Suppressor macrophage treated with lipopolysaccharide for 1 hour (primary cell): ENCODE measurements at regions not wholly inside any gene's neighbourhood (a gene's known extent, or its start where the extent isn't known, plus 50 kb on each side); places are given as distances from the start of the nearest gene placed in this dataset.

ENCODE experiments used
- DNase-seq, 3 donors: peaks; one replicate each; pipeline ENCODE4 v3.0.0-alpha.2; 2020 to 2022

- DNase-seq = peak in 1 of 3 donors; percentile 12
Measured at GRCh38 chr4:152234571-152234970, 301.3 kb downstream of the FBXW7 start.

- no peak for DNase-seq
Measured at GRCh38 chr4:152232271-152232670, 303.6 kb downstream of the FBXW7 start.

- DNase-seq = peak in 1 of 3 donors; percentile 7
Measured at GRCh38 chr4:152229782-152230289, 306.1 kb downstream of the FBXW7 start.

DNA sequence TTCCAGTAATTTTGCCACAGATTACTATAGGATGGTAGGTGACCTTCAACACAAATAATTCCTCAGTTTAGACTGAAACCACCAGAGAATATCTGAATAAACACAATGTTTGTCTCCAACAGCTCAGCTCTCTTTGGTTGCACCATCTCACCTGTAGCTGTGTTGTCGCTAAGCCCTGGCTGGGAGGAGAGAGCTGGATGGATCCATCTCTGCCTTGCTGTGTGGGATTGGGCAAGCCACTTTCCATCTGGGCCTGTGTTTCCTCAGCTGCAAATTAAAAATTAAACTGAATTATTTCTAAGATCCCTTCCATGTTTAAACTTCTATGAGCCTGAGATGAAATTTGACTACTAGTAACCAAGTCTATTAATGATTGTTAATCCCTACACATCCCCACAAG, 310.2 kb downstream of the FBXW7 start:
- DNase-seq = no peak

- DNase-seq = no peak
Measured at GRCh38 chr4:152224721-152225420, 311.0 kb downstream of the FBXW7 start.

- no peak for DNase-seq
Measured at GRCh38 chr4:152224223-152224622, 311.7 kb downstream of the FBXW7 start.

GRCh38 chr4:152223600-152223999, 312.3 kb downstream of the FBXW7 start:
- no peak for DNase-seq

DNA sequence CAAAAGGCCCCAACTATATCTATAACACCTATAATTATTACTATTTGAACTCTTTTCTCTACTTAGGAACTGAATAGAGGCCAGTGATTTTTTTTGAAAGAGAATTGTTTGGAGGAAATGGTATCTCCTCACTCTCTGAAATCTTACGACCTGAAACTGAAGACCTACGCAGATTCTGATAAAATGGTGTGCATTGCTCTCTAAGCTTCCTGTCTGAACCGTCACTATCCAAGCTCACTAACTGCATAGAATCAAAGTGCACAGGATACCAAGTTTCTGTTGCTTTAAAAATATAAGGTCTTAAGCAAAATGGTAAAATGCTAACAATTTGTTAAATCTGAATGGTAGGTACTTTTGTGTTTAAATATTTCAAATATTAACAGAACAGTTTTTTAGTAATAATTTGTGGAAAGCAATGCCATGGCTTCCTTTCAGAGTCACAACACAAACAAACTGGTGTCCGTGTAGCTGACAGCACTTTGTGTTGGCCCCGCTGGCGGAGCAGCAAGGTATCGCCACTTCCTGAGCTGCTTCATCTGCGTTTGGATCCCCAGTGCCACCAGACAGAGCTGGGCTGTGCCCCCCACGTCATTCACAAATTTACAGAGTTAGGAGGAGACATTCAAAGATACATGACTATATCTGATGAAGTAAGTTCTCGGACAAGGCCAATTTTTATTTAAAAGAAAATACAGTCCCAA, 313.9 kb downstream of the FBXW7 start:
- no peak for DNase-seq

DNA sequence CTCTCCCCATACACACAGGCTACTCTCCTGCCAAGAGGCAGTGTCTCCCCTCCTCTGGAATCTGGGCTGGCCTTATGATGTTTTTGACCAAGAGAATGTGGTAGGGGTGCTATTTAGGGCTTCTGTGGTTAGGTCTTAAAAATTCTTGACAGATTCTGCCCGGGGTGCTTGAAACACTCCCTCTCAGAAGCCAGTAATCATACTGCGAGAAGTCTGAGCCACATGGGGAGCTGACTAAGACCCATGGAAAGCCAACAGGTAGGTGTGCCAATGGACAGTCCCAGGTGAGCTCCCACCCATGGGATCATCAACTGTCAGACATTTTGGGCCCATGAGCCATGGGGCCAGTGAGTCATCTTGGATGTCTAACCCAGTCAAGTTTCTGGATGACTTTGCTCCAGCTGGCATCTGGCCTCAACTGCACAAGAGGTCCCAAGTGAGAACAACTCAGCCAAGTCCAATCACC, 315.7 kb downstream of the FBXW7 start:
- no peak for DNase-seq

DNA sequence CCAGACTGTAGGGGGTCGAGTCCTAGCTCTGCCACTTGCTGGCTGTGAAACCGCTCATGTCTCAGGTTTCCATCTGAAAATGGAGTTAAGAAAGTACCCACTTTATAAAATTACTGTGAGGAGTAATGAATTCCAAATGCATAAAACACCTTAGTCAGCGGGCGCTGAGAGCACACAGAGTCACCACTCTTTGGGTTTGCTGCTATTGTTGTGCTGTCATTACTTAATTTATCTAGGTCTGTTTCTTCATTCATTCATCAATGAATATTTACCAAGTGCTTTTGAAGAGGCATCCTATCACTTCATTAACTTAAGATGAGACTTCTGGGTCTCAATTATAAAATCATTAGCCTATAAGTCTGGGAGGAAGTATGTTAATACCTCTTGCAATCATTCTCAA, 317.3 kb downstream of the FBXW7 start:
- no peak for DNase-seq

DNA sequence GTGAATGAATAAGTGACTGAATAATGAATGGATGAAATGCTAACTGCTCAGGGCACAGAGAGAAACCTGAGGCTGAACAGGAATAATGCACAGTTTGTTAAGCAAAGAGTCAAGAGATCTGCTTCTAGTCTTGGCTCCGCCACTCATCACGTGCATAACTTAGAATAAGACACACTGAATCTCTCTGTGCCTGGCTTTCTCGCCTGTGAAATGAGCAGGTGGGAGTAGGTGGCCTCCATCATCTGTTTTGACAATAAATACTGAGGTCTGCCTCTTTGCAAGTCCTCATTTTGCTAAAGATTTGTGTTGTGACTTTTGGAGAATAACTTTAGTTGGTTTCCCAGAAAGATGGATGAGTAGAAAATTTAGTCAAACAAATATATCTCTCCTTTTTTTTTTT, 318.0 kb downstream of the FBXW7 start:
- no peak for DNase-seq

GRCh38 chr4:152211936-152212653, 323.8 kb downstream of the FBXW7 start:
- peak in 1 of 3 donors; percentile 10 for DNase-seq

GRCh38 chr4:152209772-152210493, 326.0 kb downstream of the FBXW7 start:
- no peak for DNase-seq

DNA sequence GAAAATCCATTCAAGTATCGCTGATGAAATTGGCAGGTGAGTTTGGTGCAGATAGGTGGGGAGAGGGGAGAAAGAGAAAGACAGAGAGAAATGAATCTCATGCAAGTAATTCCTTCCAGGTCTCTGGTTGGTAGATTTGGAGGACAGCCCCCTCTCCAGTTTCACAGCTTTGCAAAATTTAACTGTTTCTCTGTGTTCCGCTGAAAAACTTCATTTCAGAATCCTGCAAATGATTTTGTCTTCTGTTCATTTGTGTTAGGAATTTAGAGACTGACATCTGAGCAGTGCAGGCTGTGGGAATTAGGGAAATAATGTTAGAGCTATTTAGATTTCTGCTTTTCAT, 328.5 kb downstream of the FBXW7 start:
- no peak for DNase-seq

- DNase-seq = peak; percentile 23 to 45 (median 45)
Measured at GRCh38 chr4:152206646-152207377, 329.1 kb downstream of the FBXW7 start.

GRCh38 chr4:152206185-152206584, 329.7 kb downstream of the FBXW7 start:
- DNase-seq = no peak

- DNase-seq = peak in 2 of 3 donors; percentile 16 to 26
Measured at GRCh38 chr4:152202415-152202814, 333.5 kb downstream of the FBXW7 start.

DNA sequence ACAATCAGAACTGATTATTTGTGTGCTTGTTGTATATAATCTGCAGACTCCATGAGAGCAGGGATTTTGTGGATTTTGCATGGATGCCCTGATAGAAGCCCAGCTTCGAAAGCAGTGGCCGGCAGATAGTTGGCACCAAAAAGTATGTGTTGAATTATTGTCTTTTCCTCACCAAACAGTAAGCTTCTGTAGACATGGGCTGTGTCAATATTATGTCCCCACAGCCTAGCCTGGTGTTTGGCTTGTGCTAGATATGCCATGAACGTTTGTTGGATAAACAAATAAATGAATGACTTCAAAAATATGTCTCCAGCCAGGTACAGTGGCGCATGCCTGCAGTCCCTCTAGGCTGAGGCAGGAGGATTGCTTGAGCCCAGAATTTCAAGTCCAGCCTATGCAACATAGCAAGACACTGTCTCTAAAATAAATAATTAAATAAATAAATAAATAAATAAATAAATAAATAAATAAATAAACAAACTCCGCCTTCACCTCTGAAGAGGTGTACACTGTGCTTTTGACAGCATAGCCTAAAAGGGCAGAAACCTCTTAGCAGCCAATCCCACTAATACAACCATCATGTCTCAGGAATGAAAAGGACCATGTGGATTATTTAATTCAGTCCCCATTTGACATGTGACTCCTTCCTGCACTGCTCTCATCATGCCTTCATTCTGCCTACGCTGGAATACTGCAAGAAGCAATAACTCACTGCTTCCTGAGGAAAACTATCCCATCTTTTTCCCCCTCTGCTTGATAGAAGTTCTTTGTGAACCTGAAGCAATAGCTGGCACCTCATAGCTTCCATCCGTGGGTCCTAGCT, 335.2 kb downstream of the FBXW7 start:
- DNase-seq = no peak

- no peak for DNase-seq
Measured at GRCh38 chr4:152197211-152197610, 338.7 kb downstream of the FBXW7 start.

DNA sequence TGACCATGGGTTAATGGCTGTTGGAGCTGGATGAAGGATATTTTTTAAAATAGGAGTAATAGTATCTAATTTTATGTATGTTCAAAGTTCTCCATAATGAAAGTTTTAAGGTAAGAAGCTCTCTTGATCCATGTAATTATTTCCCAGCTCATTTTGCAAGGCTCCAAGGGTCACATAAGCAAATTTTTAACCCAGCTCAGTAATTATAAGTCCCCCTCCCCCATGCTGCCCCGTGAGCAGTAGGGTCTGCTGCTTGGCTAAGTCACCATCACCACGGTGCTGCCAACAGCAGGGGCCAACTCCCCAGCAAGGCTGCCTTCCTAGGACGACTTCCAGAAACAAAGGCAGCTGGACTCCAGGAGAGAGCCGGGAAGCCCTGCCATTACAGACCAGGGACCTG, 340.0 kb downstream of the FBXW7 start:
- DNase-seq = no peak

- DNase-seq = peak; percentile 7 to 24 (median 11)
Measured at GRCh38 chr4:152193059-152193458, 342.8 kb downstream of the FBXW7 start.
